BJ (cell line): ENCODE measurements at regions not wholly inside any gene's neighbourhood (a gene's known extent, or its start where the extent isn't known, plus 50 kb on each side); places are given as distances from the start of the nearest gene placed in this dataset.

Experiments
- CTCF ChIA-PET: fragments of 350-600 bp; formaldehyde crosslinking; extraction: SDS; loops from one replicate; lab custom pipeline; 2021; ENCODE audit warnings: antibody characterized with exemption, inconsistent platforms; lab: Yijun Ruan, JAX
- POLR2A ChIA-PET: fragments of 300-600 bp; sonication (Branson Sonifier 250); formaldehyde crosslinking; extraction: SDS; loops from one replicate; lab custom pipeline; 2021; ENCODE audit warnings: antibody characterized with exemption; lab: Charles Lee
- DNase-seq: peaks from one replicate; pipeline ENCODE4 v3.0.0-alpha.2; 2011; ENCODE audit warnings: low read depth
- H3K27me3 ChIP-seq: 2 replicates; pipeline ENCODE4 v1.6.0; 2011; ENCODE audit warnings: low read length; ENCODE audit not compliant: control insufficient read depth, insufficient read depth
- H3K36me3 ChIP-seq: 2 replicates; pipeline ENCODE4 v1.5.1; 2011; ENCODE audit warnings: low read length; ENCODE audit not compliant: control insufficient read depth, insufficient read depth
- H3K4me3 ChIP-seq: 2 replicates; pipeline ENCODE4 v1.5.1; 2011; ENCODE audit warnings: low read depth, mild to moderate bottlenecking, control low read depth, low read length
- TF ChIP-seq, protein P1 (sequence below): IDR thresholded peaks from 2 replicates; pipeline ENCODE4 v1.5.1; 2011; ENCODE audit warnings: low read depth, mild to moderate bottlenecking, control low read depth, inconsistent platforms, low read length, moderate library complexity; ENCODE audit not compliant: insufficient read depth

DNA sequence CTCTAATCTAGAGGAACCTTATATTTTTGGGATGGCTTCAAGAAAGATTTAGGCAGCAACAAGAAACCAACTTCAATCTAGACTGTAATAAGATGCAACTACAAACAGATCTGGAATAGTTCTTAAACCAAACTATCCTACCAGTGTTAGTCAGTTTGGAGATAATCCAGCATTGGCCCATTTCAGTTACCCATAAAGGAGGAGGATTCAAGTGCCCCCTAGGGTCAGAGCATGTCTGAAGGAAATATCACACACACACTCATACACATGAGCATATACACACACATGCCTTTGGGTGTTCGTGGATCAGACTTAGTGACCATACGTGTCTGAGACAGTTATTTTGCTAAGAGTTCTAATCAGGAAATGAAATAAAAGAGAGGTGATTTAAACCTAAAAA lies 261.2 kb downstream of the ADAMTS20 start:
- Histone ChIP-seq H3K27me3 (no peaks in the 10 kb centered on the region), H3K36me3 (no peaks in the 10 kb centered on the region), H3K4me3 (no peak overlapping the region)
- TF ChIP-seq, protein P1, sequence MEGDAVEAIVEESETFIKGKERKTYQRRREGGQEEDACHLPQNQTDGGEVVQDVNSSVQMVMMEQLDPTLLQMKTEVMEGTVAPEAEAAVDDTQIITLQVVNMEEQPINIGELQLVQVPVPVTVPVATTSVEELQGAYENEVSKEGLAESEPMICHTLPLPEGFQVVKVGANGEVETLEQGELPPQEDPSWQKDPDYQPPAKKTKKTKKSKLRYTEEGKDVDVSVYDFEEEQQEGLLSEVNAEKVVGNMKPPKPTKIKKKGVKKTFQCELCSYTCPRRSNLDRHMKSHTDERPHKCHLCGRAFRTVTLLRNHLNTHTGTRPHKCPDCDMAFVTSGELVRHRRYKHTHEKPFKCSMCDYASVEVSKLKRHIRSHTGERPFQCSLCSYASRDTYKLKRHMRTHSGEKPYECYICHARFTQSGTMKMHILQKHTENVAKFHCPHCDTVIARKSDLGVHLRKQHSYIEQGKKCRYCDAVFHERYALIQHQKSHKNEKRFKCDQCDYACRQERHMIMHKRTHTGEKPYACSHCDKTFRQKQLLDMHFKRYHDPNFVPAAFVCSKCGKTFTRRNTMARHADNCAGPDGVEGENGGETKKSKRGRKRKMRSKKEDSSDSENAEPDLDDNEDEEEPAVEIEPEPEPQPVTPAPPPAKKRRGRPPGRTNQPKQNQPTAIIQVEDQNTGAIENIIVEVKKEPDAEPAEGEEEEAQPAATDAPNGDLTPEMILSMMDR: no peak
- DNase-seq: no peak
- POLR2A ChIA-PET: no interaction called here
- CTCF ChIA-PET: interaction anchor here (1.0 to 1.2 kb wide), 2 partner anchors 13 to 808 kb away, joined by 3 to 6 read pairs; no protein-coding TSS in a partner anchor

DNA sequence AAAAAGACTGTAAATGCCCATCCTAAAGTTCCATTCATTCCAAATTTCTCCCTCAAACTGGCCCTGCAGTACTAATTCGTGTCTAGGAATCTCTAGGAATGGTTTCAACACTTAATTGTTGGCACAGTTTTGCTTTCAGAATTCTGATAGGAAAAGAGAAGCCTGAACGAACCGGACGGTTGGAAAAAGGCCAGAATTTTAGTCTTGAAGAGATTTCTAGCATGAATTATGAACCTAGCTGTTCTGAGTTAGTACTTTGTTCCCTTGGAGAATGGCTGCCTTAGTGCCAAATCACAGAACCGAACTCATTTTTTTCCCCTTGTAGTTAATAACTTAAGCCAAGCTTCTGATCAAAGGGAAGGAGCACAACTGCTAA lies 262.6 kb downstream of the ADAMTS20 start:
- no peak for DNase-seq
- no peak overlapping the region for H3K4me3 ChIP-seq
- H3K27me3 ChIP-seq: no peaks in the 10 kb centered on the region
- no peaks in the 10 kb centered on the region for H3K36me3 ChIP-seq
- CTCF ChIA-PET: interaction anchor here (0.9 to 1.6 kb wide), 3 partner anchors 32 to 807 kb away, joined by 3 to 4 read pairs (median 3); no protein-coding TSS in a partner anchor
- POLR2A ChIA-PET: interaction anchor here (0.5 kb wide), 1 partner anchor 14 kb away, joined by 3 read pairs; no protein-coding TSS in a partner anchor
- TF ChIP-seq, protein P1: no peak

DNA sequence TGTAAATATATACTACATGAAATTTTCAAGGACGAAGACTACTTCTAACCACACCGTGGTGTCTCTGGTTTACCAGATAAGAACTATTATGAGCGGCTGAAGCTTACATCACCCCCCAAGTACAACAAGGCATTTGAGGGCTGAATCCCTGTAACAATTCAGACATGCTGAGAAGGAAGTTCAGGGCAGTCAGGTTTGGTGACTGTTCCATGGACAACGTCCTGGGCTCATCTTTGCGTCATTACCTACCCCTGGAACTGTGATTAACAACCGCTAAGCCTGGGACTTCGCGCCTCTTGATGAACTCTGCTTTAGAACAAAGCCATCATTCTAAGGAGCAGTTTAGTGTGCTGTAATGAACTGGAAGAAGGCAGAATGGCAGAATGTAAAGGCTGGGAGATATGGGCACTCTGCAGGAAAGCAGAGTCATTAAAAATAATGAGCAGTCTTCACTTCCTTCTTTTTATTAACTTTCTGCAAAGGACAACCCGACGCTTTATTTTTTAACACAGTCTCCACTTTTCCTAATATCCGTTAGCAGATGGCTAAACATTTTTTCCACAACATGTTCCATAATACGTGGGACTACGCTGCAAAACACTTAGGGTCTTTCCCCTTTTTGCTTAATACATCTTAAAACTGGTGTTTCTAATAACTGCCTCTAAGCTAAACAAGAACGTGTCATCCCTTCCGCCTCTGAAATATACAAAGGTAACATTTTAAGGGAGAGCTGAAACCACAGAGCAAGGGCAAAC lies 263.2 kb downstream of the ADAMTS20 start:
- POLR2A ChIA-PET: no interaction called here
- CTCF ChIA-PET: interaction anchor here (0.9 to 2.5 kb wide), 5 partner anchors 32 to 806 kb away, joined by 3 to 7 read pairs (median 3); no protein-coding TSS in a partner anchor
- TF ChIP-seq, protein P1: no peak
- no peak overlapping the region for H3K4me3 ChIP-seq
- H3K27me3 ChIP-seq: no peaks in the 10 kb centered on the region
- no peak for DNase-seq
- H3K36me3 ChIP-seq: no peaks in the 10 kb centered on the region

DNA sequence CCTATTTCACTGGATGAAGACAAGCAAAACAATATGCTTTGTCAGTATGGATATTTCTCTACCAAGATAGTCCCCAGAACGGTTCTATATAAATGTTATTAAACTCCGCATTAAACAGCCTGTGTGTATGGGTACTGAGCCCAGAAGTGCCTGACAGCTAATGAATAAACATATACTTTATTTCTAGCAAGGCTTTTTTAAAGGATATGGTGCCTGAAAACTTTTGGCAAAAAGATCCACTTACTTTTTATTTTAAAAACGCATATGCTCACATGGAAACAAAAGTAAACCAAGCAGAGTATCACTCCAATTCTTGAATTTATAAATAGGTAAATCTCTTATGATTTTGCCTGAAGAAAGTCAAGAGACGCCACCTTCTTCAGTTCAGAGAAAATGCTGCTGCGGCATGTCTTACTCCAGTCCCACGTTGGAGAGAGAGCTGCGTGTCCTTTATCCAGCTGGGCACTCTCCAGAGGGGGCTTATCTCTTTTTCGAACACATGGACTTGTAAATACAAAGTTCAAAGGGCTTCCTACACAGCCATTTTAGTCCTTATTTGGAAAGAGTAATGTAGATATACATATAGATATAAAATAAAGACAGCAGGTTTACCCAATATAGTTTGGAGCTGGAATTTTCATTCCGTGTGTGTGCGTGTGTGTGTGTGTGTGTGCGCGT lies 264.2 kb downstream of the ADAMTS20 start:
- no peak for DNase-seq
- no peaks in the 10 kb centered on the region for H3K36me3 ChIP-seq
- no peaks in the 10 kb centered on the region for H3K27me3 ChIP-seq
- TF ChIP-seq, protein P1: no peak
- H3K4me3 ChIP-seq: no peak overlapping the region
- POLR2A ChIA-PET: no interaction called here
- CTCF ChIA-PET: interaction anchor here (0.6 to 2.5 kb wide), 6 partner anchors 49 to 805 kb away, joined by 3 to 7 read pairs (median 3); no protein-coding TSS in a partner anchor

DNA sequence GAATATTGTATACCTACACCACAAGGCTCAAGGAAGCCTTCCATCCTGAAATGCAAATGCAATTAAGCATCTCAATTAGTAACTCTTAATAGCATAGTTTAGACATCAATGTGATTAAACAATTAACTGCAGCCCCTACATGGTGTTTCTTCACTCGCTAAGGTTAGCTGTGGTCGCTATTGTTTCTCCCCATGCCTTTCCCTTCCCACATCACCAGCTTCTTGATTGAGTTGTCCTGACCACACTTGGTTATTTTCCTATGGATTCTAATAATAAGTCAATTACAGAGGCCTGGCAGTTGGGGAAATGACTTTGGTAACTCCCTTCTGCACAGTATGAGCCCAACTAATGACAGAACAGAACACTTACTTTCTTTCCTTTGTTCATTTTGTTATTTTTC lies 265.0 kb downstream of the ADAMTS20 start:
- POLR2A ChIA-PET: no interaction called here
- CTCF ChIA-PET: interaction anchor here (0.6 to 2.5 kb wide), 4 partner anchors 50 to 705 kb away, joined by 3 to 7 read pairs (median 4); no protein-coding TSS in a partner anchor
- Histone ChIP-seq H3K36me3 (no peaks in the 10 kb centered on the region), H3K4me3 (no peak overlapping the region), H3K27me3 (no peaks in the 10 kb centered on the region)
- TF ChIP-seq, protein P1: no peak
- no peak for DNase-seq
